ENCODE measurements at regions not wholly inside any gene's neighbourhood (a gene's known extent, or its start where the extent isn't known, plus 50 kb on each side); places are given as distances from the start of the nearest gene placed in this dataset.

GRCh38 chr11:69890476-69890875 is 71.3 kb upstream of the FGF3 start:
- Histone ChIP-seq H3K9me2 (ENCODE audit: insufficient read depth) (no peaks in the 10 kb centered on the region), H3K4me1 (ENCODE audit: control insufficient read depth in 1 of 2, insufficient read depth in 2 of 2, low read length in 2 of 2) (peaks cover 0 to 5% of the 10 kb centered on the region in 2 experiments; a peak in 1 of 4 replicates), H3K4me2 (ENCODE audit: low read length) (no peak overlapping the region), H3K36me3 (ENCODE audit: control insufficient read depth in 1 of 2, insufficient read depth in 2 of 2, low read length in 2 of 2) (no peaks in the 10 kb centered on the region), H2AFZ (ENCODE audit: low read depth, low read length, poor library complexity, severe bottlenecking) (no peak overlapping the region), H3K4me3 (replicated peaks in 1 of 2; ENCODE audit: low read depth in 1 of 2, low read length in 2 of 2) (no peak overlapping the region), H3K9ac (ENCODE audit: low read length) (no peak overlapping the region), H4K20me1 (ENCODE audit: insufficient read depth) (no peaks in the 10 kb centered on the region), H3K27me3 (ENCODE audit: insufficient read depth, low read length) (no peaks in the 10 kb centered on the region), H3K9me3 (ENCODE audit: control insufficient read depth in 1 of 2, insufficient read depth in 1 of 2, low read depth in 1 of 2, low read length in 2 of 2) (no peaks in the 10 kb centered on the region), H3K79me2 (ENCODE audit: insufficient read depth, low read length) (no peaks in the 10 kb centered on the region), H3K27ac (ENCODE audit: low read depth, low read length) (no peak overlapping the region)
- POLR2A ChIA-PET = no interaction called here
- no TSS peak for BruUV-seq (replicated peaks)
- RAD21 ChIA-PET (ENCODE audit: low non-redundant PET in 1 of 2, low total read pairs in 2 of 2, uncharacterized antibody in 2 of 2, unreplicated experiment in 2 of 2) = no interaction called here
- no peak for DNase-seq (ENCODE audit: low read depth, low spot score)
- TF ChIP-seq CEBPB (IDR thresholded peaks at IDR 0.05; ENCODE audit: low read depth) (no peak), SP1 (IDR thresholded peaks at IDR 0.05; ENCODE audit: low read depth) (no peak), EZH2phosphoT487 (IDR thresholded peaks at IDR 0.05; ENCODE audit: borderline replicate concordance) (no peak), YY1 (IDR thresholded peaks at IDR 0.05; ENCODE audit: extremely low read depth, insufficient replicate concordance, low read depth, low read length) (no peak), ATF3 (IDR thresholded peaks at IDR 0.05) (no peak), REST (IDR thresholded peaks at IDR 0.05; ENCODE audit: low read depth) (no peak), FOSL1 (IDR thresholded peaks at IDR 0.05; ENCODE audit: low read depth) (no peak), ZFX (IDR thresholded peaks at IDR 0.05) (no peak), MAX (IDR thresholded peaks at IDR 0.05) (no peak)
- intact Hi-C loops (cut with micrococcal nuclease) = no loop called here
- CTCF ChIA-PET = interaction anchor here (0.7 to 1.4 kb wide), 2 partner anchors 170 to 301 kb away, joined by 3 to 5 read pairs; no protein-coding TSS in a partner anchor
- no peak for ATAC-seq

Data from HCT116 (cell line).